Neuronal stem cell (in vitro differentiated cells): ENCODE measurements at regions not wholly inside any gene's neighbourhood (a gene's known extent, or its start where the extent isn't known, plus 50 kb on each side); places are given as distances from the start of the nearest gene placed in this dataset.

ENCODE experiments used
- DNase-seq: peaks from one replicate; pipeline ENCODE4 v3.0.0-alpha.2; 2013; ENCODE audit warnings: low spot score
- H2AFZ ChIP-seq: one replicate; pipeline ENCODE4 v1.6.1; 2013; ENCODE audit warnings: mild to moderate bottlenecking, low read length, inconsistent platforms
- H2AK5ac ChIP-seq: 2 replicates; pipeline ENCODE4 v1.6.1; 2013; ENCODE audit warnings: low read depth, mild to moderate bottlenecking, inconsistent platforms, low read length, moderate library complexity, mixed read lengths
- H2BK120ac ChIP-seq: 2 replicates; pipeline ENCODE4 v1.6.1; 2013; ENCODE audit warnings: low read depth, mild to moderate bottlenecking, inconsistent platforms, low read length, moderate library complexity, mixed read lengths
- H2BK12ac ChIP-seq: one replicate; pipeline ENCODE4 v1.6.1; 2013; ENCODE audit warnings: low read length, inconsistent platforms
- H2BK15ac ChIP-seq: 2 replicates; pipeline ENCODE4 v1.6.1; 2013; ENCODE audit warnings: mild to moderate bottlenecking, low read length, inconsistent platforms, mixed read lengths
- H2BK5ac ChIP-seq: one replicate; pipeline ENCODE4 v1.6.1; 2013; ENCODE audit warnings: inconsistent platforms, mild to moderate bottlenecking, low read length, moderate library complexity
- H3K14ac ChIP-seq: one replicate; pipeline ENCODE4 v1.6.1; 2013; ENCODE audit warnings: low read length, inconsistent platforms
- H3K18ac ChIP-seq: 2 replicates; pipeline ENCODE4 v1.6.1; 2013; ENCODE audit warnings: low read length, inconsistent platforms
- H3K23ac ChIP-seq: 2 replicates; pipeline ENCODE4 v1.6.1; 2013; ENCODE audit warnings: low read depth, mild to moderate bottlenecking, mixed read lengths, low read length, inconsistent platforms; ENCODE audit not compliant: poor library complexity
- H3K27ac ChIP-seq: replicated peaks from 3 replicates; pipeline ENCODE4 v1.5.1; 2013; ENCODE audit warnings: low read length, inconsistent platforms
- H3K27me3 ChIP-seq, 3 experiments: 2 replicates each; pipeline ENCODE4 v1.6.1; 2013; ENCODE audit warnings: low read length in 3 of 3, mild to moderate bottlenecking in 2 of 3, inconsistent platforms in 1 of 3, low read depth in 1 of 3, mixed read lengths in 1 of 3, moderate library complexity in 1 of 3; ENCODE audit not compliant: control insufficient read depth in 3 of 3, insufficient read depth in 3 of 3
- H3K36me3 ChIP-seq, 2 donors: replicated peaks in 1 of 2; 2 replicates each; pipeline ENCODE4 v1.6.1; 2013; ENCODE audit warnings: low read length in 2 of 2; ENCODE audit not compliant: control insufficient read depth in 2 of 2, insufficient read depth in 2 of 2
- H3K4ac ChIP-seq: 2 replicates; pipeline ENCODE4 v1.6.1; 2013; ENCODE audit warnings: inconsistent platforms, mild to moderate bottlenecking, low read length, moderate library complexity
- H3K4me1 ChIP-seq, 2 donors: 1 replicate in 1 of 2; 2 replicates in 1 of 2; pipeline ENCODE4 v1.6.1; 2013; ENCODE audit warnings: low read length in 2 of 2, low read depth in 1 of 2; ENCODE audit not compliant: control insufficient read depth in 2 of 2, insufficient read depth in 1 of 2
- H3K4me2 ChIP-seq: one replicate; pipeline ENCODE4 v1.6.1; 2013; ENCODE audit warnings: mild to moderate bottlenecking, low read length, inconsistent platforms; ENCODE audit not compliant: insufficient read depth, poor library complexity, severe bottlenecking
- H3K4me3 ChIP-seq, 2 donors: 2 replicates each; pipeline ENCODE4 v1.5.1; 2013; ENCODE audit warnings: low read length in 2 of 2, mild to moderate bottlenecking in 2 of 2, inconsistent platforms in 1 of 2, moderate library complexity in 1 of 2
- H3K79me1 ChIP-seq: one replicate; pipeline ENCODE4 v1.6.1; 2013; ENCODE audit warnings: low read depth, mild to moderate bottlenecking, inconsistent platforms, low read length, moderate library complexity
- H3K9ac ChIP-seq: one replicate; pipeline ENCODE4 v1.6.1; 2013; ENCODE audit warnings: mild to moderate bottlenecking, low read depth, low read length, inconsistent platforms; ENCODE audit not compliant: poor library complexity
- H3K9me3 ChIP-seq, 2 donors: replicated peaks in 1 of 2; 2 replicates each; pipeline versions ENCODE3 to v1.6.1; 2013; ENCODE audit warnings: low read length in 2 of 2, mild to moderate bottlenecking in 2 of 2, inconsistent platforms in 1 of 2, low read depth in 1 of 2, mixed read lengths in 1 of 2, moderate library complexity in 1 of 2; ENCODE audit not compliant: control insufficient read depth in 2 of 2, insufficient read depth in 1 of 2
- H4K8ac ChIP-seq: one replicate; pipeline ENCODE4 v1.6.1; 2013; ENCODE audit warnings: low read depth, mild to moderate bottlenecking, inconsistent platforms, low read length, moderate library complexity
- H4K91ac ChIP-seq: one replicate; pipeline ENCODE4 v1.6.1; 2013; ENCODE audit warnings: low read length, low read depth, mild to moderate bottlenecking, inconsistent platforms; ENCODE audit not compliant: poor library complexity
- WGBS, 2 donors: extraction: QIAGEN DNeasy Blood & Tissue Kit; methylation state at CpG; one replicate each; pipeline ENCODE4 v1.1.7; 2013; ENCODE audit warnings: missing lambda C conversion rate in 2 of 2, mixed read lengths in 1 of 2; ENCODE audit not compliant: insufficient read length in 2 of 2, insufficient replicate concordance in 1 of 2; ENCODE audit errors: extremely low coverage in 2 of 2; 5-methylcytosine and 5-hydroxymethylcytosine counted together

GRCh38 chr7:25409897-25410636 lies 181.8 kb upstream of the NPVF start:
- Histone ChIP-seq H3K27ac (no peak overlapping the region), H4K91ac (no peak overlapping the region), H2BK5ac (no peak overlapping the region), H3K36me3 (no peaks in the 10 kb centered on the region), H3K9me3 (no peaks in the 10 kb centered on the region), H3K4ac (no peak overlapping the region), H4K8ac (no peak overlapping the region), H3K14ac (no peak overlapping the region), H3K4me1 (peaks cover 8 to 33% of the 10 kb centered on the region in 2 donors), H2BK12ac (no peak overlapping the region), H3K4me2 (no peak overlapping the region), H3K79me1 (no peaks in the 10 kb centered on the region), H3K27me3 (no peaks in the 10 kb centered on the region), H2BK15ac (no peak overlapping the region), H2AK5ac (no peak overlapping the region), H3K23ac (no peak overlapping the region), H2BK120ac (no peak overlapping the region), H3K9ac (no peak overlapping the region), H2AFZ (no peak overlapping the region), H3K18ac (no peak overlapping the region), H3K4me3 (no peak overlapping the region)
- WGBS, 2 donors = no CpG with 5 or more reads among the region's 6 CpGs
- no peak for DNase-seq

- Histone ChIP-seq H3K4me3 (no peak overlapping the region), H3K14ac (no peak overlapping the region), H3K23ac (no peak overlapping the region), H3K4me1 (no peaks in the 10 kb centered on the region), H2BK5ac (no peak overlapping the region), H3K79me1 (no peaks in the 10 kb centered on the region), H3K18ac (no peak overlapping the region), H3K27ac (no peak overlapping the region), H2BK15ac (no peak overlapping the region), H2AFZ (no peak overlapping the region), H3K27me3 (no peaks in the 10 kb centered on the region), H3K4me2 (no peak overlapping the region), H3K4ac (no peak overlapping the region), H3K36me3 (no peaks in the 10 kb centered on the region), H3K9me3 (no peaks in the 10 kb centered on the region), H4K91ac (no peak overlapping the region), H2BK12ac (no peak overlapping the region), H4K8ac (no peak overlapping the region), H2AK5ac (no peak overlapping the region), H3K9ac (no peak overlapping the region), H2BK120ac (no peak overlapping the region)
- no CpG with 5 or more reads among the region's 3 CpGs for WGBS, 2 donors
- no peak for DNase-seq
These were observed 192.5 kb upstream of the NPVF start for GRCh38 chr7:25420771-25421170.

GRCh38 chr7:25424113-25424512 lies 195.8 kb upstream of the NPVF start:
- H3K4me3 ChIP-seq = no peak overlapping the region
- H2BK15ac ChIP-seq = no peak overlapping the region
- no peak for DNase-seq
- H4K91ac ChIP-seq = no peak overlapping the region
- no peak overlapping the region for H2AK5ac ChIP-seq
- H3K14ac ChIP-seq = no peak overlapping the region
- no peak overlapping the region for H3K4me2 ChIP-seq
- no peak overlapping the region for H2BK12ac ChIP-seq
- no peak overlapping the region for H3K9ac ChIP-seq
- no peak overlapping the region for H3K4ac ChIP-seq
- no peak overlapping the region for H2BK5ac ChIP-seq
- H2AFZ ChIP-seq = peak overlapping the region; percentile 53
- no peaks in the 10 kb centered on the region for H3K27me3 ChIP-seq
- H3K27ac ChIP-seq = no peak overlapping the region
- no peaks in the 10 kb centered on the region for H3K79me1 ChIP-seq
- H3K23ac ChIP-seq = no peak overlapping the region
- no CpG with 5 or more reads among the region's 2 CpGs for whole genome bisulfite sequencing, 2 donors
- no peak overlapping the region for H4K8ac ChIP-seq
- no peaks in the 10 kb centered on the region for H3K4me1 ChIP-seq
- H3K18ac ChIP-seq = no peak overlapping the region
- no peak overlapping the region for H2BK120ac ChIP-seq
- no peaks in the 10 kb centered on the region for H3K9me3 ChIP-seq
- H3K36me3 ChIP-seq = no peaks in the 10 kb centered on the region

GRCh38 chr7:25424855-25425254 lies 196.6 kb upstream of the NPVF start:
- no peak overlapping the region for H3K4ac ChIP-seq
- H3K9me3 ChIP-seq = no peaks in the 10 kb centered on the region
- H4K8ac ChIP-seq = no peak overlapping the region
- no peak overlapping the region for H2BK12ac ChIP-seq
- H3K23ac ChIP-seq = no peak overlapping the region
- no peak overlapping the region for H3K4me3 ChIP-seq
- no peak overlapping the region for H2BK5ac ChIP-seq
- WGBS, 2 donors = no CpG with 5 or more reads among the region's 5 CpGs
- H3K36me3 ChIP-seq = no peaks in the 10 kb centered on the region
- no peaks in the 10 kb centered on the region for H3K27me3 ChIP-seq
- H2AK5ac ChIP-seq = no peak overlapping the region
- H2AFZ ChIP-seq = no peak overlapping the region
- H2BK120ac ChIP-seq = no peak overlapping the region
- no peaks in the 10 kb centered on the region for H3K79me1 ChIP-seq
- no peak overlapping the region for H4K91ac ChIP-seq
- H3K4me2 ChIP-seq = no peak overlapping the region
- no peak overlapping the region for H2BK15ac ChIP-seq
- H3K27ac ChIP-seq = no peak overlapping the region
- H3K4me1 ChIP-seq = peaks cover 0 to 3% of the 10 kb centered on the region in 2 donors
- H3K18ac ChIP-seq = no peak overlapping the region
- H3K9ac ChIP-seq = no peak overlapping the region
- DNase-seq = no peak
- H3K14ac ChIP-seq = no peak overlapping the region
